ENCODE measurements at regions not wholly inside any gene's neighbourhood (a gene's known extent, or its start where the extent isn't known, plus 50 kb on each side); places are given as distances from the start of the nearest gene placed in this dataset.

DNA sequence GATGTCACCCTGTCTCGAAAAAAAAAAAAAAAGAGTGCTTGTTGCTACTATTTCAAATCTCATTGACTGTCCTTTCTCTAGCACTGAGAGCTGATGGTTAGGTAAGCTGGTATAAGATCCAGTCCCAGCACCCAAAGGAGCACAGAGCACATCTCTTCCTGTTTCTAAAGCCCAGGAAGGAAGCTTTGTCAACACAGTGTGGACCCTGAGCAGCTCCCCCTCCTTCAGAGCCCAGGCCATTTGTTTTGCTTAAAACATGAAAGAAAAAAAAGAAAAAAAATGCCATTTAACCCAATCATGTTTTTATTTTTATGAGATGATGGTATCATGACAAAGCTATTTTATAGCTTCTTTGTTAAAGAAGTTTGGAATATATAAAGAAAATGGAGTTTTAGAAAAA is 184.1 kb upstream of the DUSP10 start:
- TF ChIP-seq, protein P1, sequence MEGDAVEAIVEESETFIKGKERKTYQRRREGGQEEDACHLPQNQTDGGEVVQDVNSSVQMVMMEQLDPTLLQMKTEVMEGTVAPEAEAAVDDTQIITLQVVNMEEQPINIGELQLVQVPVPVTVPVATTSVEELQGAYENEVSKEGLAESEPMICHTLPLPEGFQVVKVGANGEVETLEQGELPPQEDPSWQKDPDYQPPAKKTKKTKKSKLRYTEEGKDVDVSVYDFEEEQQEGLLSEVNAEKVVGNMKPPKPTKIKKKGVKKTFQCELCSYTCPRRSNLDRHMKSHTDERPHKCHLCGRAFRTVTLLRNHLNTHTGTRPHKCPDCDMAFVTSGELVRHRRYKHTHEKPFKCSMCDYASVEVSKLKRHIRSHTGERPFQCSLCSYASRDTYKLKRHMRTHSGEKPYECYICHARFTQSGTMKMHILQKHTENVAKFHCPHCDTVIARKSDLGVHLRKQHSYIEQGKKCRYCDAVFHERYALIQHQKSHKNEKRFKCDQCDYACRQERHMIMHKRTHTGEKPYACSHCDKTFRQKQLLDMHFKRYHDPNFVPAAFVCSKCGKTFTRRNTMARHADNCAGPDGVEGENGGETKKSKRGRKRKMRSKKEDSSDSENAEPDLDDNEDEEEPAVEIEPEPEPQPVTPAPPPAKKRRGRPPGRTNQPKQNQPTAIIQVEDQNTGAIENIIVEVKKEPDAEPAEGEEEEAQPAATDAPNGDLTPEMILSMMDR (IDR thresholded peaks at IDR 0.05) = no peak
- TF ChIP-seq POLR2A (IDR thresholded peaks at IDR 0.05) = no peak

All from prostate gland (tissue), 2 donors.